HG02623 (cell line): ENCODE measurements at regions not wholly inside any gene's neighbourhood (a gene's known extent, or its start where the extent isn't known, plus 50 kb on each side); places are given as distances from the start of the nearest gene placed in this dataset.
"Not testable (repeated sequence)": the region's sequence is repeated elsewhere in the genome, so short reads cannot be mapped to it uniquely, and the experiment has no call there.

Experiments used
- ATAC-seq: cut with Tn5 transposase; IDR thresholded peaks from one replicate; pipeline ENCODE4 v1.9.1; 2021; ENCODE audit warnings: moderate library complexity; ENCODE audit not compliant: unreplicated experiment

DNA sequence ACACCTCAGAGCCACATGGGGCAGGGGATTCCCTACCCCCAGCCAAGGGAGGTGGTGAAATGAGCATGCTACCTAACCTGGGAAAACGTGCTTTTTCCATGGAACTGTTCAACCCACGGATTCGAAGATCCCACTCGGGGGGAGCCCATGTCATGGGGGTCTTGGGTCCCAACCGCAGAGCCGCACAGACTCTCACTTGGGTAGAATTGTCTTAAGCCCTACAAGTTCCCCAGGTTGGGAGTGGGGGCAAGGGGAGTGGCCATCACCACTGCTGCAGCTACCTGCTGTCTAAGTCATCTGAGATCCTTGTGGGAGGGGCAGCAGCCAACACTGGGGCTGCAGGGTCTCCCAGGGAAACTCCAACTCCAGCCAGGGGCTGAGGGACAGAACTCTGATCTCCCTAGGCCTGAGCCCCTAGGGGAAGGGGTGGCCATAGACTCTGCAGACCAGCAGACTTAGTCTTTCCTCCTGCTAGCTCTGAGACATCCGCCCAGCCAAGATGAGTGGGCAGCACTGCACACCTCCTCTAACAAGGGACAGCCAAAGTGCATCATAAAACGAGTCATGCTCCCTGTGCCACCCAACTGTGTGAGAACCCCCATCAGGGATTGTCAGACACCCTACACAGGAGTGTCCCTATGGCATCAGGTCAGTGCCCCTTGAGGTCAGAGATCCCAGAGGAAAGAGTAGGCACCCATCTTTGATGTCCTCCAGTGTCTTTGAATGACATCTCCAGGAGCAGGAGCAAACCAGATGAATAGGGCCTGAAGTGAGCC, 610.4 kb upstream of the SLITRK6 start:
- ATAC-seq: no peak

GRCh38 chr13:86425170-86425815, 626.1 kb upstream of the SLITRK6 start:
- ATAC-seq: no peak

- no peak for ATAC-seq
These were observed 627.2 kb upstream of the SLITRK6 start for GRCh38 chr13:86426437-86426836.

DNA sequence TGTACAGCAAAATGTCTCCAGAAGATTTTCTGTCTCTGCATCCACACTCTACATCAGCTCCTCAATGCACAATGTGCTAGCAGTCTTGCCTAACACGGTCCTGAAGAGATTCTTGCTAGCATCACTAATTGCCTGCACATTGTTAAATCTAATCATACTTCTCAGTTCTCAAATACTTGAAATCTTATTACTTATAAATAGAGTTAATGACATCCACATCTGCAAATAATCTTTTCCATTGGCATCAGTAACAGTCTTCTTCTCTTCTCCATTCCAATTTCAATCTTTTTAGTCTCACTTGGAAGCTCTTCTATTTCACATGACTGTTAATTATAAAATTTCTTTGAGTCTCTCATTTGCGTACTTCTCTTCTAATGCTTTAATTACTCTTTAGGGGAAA, 630.5 kb upstream of the SLITRK6 start:
- no peak for ATAC-seq

DNA sequence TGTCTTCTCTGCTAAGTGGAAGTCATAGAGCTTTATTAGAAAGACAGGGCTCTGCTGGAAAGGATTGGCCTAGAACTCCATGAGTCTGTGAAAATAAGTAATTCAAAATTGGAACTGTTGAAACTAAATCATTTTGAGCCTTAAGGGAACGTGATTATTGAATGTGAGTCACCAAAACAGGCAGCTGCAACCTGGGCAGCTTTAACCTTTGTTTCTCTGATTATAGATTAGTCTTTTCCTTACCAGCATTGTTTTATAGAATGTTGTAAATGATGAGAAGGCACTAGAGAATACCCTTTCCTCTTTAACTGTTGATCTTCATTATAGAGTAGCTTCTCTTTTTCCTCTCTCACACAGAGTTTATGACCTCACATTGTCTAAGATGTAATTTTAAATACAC, 638.8 kb upstream of the SLITRK6 start:
- ATAC-seq: no peak

- ATAC-seq: no peak
These were observed 646.0 kb upstream of the SLITRK6 start for GRCh38 chr13:86445206-86445605.

GRCh38 chr13:86445672-86446071, 646.5 kb upstream of the SLITRK6 start:
- no peak for ATAC-seq

DNA sequence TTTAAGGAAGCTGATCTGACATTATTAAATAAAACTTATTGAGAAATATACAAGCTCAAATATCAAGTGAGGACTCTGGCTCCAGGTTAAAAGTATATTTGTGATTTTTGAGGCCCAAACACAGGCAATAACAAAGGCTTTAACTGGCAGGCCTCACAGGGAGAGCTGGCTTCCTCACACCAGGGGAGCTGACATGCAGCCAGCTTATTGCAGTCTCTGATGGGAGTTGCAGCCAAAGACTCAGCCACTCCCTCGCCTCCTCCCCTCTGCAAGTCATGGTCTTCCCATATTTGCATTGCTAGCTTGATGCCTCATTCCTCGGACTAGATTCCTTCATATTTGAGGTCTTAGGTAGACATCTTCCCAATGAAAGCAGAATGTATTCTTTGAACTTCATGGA, 647.1 kb upstream of the SLITRK6 start:
- no peak for ATAC-seq

GRCh38 chr13:86447479-86447878, 648.3 kb upstream of the SLITRK6 start:
- no peak for ATAC-seq

- no peak for ATAC-seq
These were observed 662.8 kb upstream of the SLITRK6 start for GRCh38 chr13:86462011-86462410.

GRCh38 chr13:86464193-86464592, 665.0 kb upstream of the SLITRK6 start:
- ATAC-seq: no peak

- ATAC-seq: no peak
These were observed 675.8 kb upstream of the SLITRK6 start for GRCh38 chr13:86474971-86475370.

DNA sequence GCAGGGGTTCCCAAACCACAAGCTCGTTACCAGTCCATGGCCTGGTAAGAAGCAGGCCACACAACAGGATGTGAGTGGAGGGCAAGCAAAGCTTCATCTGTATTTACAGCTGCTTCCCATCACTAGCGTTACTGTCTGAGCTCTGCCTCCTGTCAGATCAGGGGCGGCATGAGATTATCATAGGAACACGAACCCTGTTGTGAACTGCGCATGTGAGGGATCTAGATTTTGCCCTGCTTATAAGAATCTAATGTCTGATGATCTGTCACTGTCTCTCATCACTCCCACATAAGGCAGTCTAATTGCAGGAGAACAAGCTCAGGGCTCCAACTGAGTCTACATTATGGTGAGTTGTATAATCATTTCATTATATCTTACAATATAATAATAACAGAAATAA, 677.4 kb upstream of the SLITRK6 start:
- no peak for ATAC-seq

GRCh38 chr13:86486582-86486981, 687.4 kb upstream of the SLITRK6 start:
- ATAC-seq: no peak

DNA sequence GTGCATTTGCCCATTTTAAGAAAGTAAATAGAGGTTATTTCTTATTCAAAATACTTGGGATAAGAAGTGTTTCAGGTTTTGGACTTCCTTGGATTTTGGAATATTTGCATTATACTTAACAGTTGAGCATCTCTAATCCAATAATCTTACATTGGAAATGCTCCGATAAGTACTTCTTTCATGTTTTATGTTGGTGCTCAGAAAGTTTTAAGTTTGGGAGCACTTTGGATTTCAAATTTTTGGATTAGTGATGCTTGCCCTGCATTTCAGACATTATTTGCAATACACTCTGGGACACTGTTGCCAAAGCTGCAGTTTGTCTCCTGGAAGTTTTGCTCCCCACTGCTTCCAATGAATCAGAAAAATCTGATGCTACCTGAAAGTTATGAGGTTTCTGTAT, 691.9 kb upstream of the SLITRK6 start:
- ATAC-seq: no peak

DNA sequence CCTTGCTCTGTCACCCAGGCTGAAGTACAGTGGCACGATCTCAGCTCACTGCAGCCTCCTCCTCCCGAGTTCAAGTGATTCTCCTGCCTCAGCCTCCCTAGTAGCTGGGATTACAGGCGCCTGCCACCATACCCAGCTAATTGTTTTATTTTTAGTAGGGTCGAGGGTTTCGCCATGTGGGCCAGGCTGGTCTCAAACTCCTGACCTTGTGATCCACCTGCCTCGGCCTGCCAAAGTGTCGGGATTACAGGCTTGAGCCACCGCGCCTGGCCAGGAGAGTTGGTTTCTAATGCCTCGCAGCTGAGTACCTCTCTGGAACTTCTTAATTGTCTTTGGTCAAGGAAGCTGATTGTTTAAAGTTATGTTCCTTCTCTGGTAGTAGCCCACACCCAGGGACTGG, 702.7 kb upstream of the SLITRK6 start:
- not testable (repeated sequence) for ATAC-seq

DNA sequence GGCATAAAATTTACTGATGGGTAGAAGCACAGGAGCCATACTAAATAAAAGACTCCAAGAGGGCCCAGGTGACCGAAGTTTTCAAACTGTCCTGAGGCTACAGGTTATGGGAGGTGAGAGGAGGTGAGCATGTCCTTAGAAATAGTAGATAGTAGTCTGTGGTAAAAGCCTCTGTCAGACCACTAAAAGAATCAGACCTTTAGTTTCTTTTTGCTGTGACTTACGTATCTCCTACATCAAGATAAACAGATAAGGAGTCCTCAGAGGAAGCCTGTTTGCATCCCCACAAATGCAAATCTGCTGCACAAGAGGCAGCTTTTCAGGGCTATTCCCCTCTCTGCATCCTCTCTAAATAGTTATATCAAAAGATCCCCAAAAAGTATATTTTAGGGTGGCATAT, 711.6 kb upstream of the SLITRK6 start:
- ATAC-seq: no peak

- no peak for ATAC-seq
These were observed 742.2 kb upstream of the SLITRK6 start for GRCh38 chr13:86541461-86541860.

DNA sequence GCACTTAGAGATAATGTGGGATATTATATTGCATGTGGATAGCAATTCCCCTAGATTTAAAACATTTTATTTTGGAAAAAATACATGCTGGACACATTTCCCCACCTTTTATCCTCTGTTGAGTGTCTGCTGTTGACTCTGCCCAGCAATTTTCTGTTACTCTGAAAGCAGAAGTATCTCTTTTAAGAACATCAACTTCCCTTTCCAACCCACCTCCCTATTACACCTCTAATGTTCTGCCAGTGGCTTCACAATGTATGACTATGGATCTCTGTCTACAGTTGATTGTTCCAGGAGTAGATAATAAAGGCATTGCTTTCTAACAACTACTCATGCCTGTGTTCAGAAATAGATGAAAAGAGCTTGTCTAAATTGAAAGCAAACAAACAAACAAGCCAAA, 754.8 kb upstream of the SLITRK6 start:
- no peak for ATAC-seq

- ATAC-seq: no peak
These were observed 760.7 kb upstream of the SLITRK6 start for GRCh38 chr13:86559901-86560300.

DNA sequence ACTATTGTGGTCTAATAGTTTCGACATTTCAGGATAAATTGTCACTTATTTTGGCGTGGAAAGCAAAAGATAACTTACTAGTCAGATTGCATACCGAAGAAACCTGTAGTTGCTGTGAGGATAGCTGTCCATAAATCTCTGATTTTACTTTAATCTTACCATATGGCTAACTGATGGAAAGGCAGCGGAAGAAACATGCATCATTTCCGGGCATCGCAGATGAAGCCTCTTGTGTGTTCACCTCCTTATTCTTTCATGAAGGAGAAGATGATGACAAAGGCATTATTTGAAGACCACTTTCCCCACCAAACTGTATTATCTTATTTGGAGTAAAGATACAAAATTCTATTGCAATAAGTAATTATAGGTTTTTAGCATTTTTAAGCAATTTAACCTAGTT, 763.6 kb upstream of the SLITRK6 start:
- ATAC-seq: no peak

DNA sequence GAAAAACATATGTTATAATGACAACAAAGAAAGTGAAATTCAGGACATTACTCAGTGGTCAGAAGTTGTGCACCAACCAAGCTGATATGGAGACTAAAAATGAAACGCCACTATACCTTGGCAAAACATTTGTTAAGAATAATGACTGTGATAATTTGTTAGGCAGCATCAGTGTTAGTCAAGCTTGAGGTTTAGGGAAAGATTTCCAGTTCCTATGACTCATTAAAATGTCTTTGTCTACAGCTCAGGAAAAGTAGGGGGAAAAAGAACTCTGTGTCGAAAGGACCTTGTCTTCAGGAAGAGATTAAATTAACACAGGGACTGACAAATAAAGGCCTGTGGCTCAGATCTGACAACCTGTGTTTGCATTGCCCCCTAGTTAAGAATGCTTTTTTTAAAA, 764.1 kb upstream of the SLITRK6 start:
- no peak for ATAC-seq

DNA sequence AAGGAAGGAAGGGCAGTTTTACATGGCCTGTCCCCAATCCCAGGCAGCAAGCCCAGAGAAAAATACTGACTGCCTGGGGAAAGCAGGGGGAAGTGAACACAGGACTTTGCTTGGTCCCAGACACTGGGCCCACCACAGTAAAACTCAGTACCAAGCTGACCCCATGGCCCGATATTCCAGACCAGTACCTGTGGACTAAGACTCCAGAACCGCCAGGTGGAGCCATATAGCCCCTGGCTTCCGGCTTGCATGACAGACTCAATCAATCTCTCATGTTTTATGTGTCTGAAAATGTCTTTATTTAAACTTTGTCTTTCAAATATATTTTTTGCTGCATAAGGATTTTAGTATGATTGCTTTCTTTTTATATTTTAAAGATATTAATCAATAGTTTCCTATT, 767.9 kb upstream of the SLITRK6 start:
- ATAC-seq: no peak
